Dedifferentiated amniotic fluid mesenchymal stem cell (primary cell): ENCODE measurements at regions not wholly inside any gene's neighbourhood (a gene's known extent, or its start where the extent isn't known, plus 50 kb on each side); places are given as distances from the start of the nearest gene placed in this dataset.

ENCODE experiments used
- DNase-seq: peaks from one replicate; pipeline ENCODE4 v3.0.0-alpha.2; 2016; ENCODE audit errors: extremely low spot score

DNA sequence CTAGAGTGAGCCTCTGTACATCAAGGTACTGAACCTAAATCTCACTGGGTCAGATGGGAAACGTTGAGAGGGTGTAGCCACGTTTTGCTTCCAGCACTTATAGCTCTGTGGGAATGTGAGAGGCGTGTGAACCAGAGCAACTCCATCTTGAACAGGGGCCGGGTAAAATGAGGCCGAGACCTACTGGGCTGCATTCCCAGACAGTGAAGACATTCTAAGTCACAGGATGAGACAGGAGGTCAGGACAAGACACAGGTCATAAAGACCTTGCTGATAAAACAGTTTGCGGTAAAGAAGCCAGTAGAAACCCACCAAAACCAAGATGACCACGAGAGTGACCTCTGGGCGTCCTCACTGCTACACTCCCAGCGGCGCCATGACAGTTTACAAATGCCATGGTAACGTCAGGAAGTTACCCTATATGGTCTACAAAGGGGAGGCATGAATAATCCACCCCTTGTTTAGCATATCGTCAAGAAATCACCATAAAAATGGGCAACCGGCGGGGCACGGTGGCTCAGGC is 63.4 kb upstream of the NCOR2 start:
- no peak for DNase-seq

DNA sequence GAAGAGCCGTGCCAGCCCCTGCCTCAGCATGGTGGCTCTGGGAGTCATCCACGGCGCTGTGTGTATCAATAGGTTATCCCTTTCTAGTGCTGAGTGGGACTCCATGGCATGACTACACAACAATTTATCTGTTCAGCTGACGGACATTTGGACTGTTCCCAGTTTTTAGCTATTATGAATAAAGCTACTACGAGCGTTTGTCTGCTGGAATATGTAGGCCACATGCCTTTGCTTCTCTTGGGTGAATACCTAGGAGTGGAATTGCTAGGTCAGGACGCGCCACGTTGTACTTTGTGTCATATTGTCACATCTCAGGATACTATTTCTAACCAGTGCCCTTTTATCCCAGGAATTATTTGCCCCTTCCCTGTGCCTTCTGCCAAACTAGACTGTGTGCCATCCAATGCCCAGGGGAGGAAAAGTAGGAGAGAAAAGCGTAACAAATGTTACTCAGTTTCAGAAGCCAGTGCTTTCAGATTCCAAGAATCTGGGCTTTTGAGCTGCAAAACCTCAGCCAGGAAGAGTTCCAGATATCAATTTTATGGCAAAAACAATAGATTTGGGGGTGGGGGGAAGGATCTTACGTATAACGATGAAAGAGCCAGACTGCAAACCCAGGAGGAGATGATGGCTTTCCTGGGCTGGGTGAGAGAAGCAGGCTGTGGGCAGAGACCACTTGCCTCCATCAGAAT is 62.5 kb upstream of the NCOR2 start:
- DNase-seq: no peak

DNA sequence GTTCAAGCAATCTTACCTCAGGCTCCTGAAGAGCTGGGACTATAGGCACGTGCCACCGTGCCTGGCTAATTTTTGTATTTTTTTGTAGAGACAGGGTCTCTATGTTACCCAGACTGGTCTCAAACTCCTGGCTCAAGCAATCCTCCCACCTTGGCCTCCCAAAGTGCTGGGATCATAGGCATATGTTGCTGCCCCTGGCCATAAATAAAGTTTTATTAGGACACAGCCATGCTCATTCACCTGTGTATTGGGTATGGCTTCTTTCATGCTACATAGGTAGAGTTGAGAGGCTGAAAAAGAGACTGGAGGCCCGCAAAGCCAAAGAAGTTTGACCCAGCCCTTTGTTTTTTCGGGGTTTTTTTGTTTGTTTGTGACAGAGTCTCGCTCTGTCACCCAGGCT is 61.7 kb upstream of the NCOR2 start:
- DNase-seq: no peak

DNA sequence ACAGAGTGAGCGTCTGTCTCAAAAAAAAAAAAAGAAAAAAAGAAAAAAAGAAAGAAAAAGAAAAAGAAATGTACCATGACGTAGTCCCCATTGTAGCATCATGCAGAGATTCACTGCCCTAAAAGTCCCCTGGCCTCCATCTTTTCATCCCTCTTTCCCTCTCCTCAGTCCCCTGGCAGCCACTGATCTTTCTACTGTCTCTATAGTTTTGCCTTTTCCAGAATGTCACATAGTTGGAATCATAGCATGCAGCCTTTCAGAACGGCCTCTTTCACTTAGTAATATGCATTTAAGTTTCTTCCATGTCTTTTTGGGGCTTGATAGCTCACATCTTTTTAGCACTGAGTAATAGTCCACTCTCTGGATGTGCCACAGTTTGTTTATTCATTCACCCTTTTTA is 60.5 kb upstream of the NCOR2 start:
- DNase-seq: no peak

DNA sequence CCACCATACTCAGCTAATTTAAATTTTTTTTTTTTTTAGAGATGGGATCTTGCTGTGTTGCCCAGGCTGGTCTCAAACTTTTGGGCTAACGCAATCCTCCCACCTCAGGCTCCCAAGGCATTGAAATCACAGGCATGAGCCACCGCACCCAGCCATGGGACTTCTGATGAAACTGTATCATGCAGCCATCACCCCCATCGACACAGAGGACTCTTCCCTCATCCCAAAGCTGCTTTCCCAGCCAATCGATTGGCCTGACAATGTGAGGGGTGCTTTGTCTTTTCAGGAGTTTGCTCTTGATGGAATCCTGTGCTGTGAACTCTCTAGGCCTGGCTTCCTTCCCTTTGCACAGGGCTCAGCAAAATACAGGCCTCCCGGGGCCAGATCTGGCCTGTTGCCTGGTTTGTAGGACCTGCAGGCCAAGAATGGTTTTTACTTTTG is 59.6 kb upstream of the NCOR2 start:
- DNase-seq: no peak

DNA sequence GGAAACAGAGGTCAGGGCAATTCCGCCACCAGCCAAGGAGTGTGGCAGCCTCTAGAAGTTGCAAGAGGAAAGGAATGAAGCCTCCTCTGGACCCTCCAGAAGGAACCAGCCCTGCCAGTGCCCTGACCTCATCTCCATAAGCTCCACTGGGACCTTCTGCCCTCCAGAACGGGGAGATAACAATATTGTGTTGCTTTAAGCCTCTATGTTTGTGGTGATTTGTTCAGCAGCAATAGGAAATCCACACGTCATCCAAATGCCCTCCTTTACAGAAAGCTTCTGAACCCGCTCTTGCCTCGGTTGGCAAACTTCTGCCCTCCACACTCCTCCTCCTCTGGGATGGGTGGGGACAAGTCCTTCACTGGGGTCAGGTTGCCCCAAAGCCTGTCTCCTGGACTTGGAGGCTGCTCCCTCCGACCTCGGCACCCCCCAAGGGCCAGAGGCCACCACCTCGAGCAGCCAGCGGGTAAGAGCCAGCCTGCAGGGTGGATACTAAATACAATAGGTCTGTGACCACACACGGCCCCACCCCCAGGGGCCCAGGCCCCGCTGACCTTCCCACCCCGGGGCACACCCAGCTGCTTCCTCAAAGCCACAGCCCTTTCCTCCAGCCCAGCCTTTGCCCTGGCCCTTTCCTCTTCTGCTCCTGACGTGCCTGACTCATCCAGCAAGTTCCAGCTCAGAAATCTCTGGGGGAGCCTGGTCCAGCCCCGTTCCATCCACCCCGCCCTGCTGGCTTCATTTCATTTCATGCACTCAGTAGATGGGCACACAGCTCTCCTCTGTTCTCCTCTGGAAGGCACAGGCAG is 58.7 kb upstream of the NCOR2 start:
- peak; percentile 57 for DNase-seq

DNA sequence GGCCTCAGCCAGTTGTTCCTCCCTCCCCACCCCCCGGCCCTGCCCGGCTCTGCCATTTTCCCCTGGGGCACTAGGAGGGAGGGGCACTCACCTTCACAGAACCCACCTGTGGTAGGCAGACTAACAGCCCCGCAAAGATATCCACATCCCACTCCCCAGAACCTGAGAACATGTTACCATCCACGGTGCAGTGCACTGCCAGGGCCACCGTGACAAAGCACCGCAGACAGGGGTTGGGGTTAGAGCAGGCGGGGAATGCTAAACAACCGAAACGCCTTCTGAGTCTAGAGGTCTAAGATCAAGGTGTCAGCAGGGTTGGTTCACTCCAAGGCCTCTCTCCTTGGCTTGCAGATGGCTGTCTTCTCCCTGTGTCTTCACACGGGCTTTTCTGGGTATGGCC is 57.4 kb upstream of the NCOR2 start:
- DNase-seq: no peak

DNA sequence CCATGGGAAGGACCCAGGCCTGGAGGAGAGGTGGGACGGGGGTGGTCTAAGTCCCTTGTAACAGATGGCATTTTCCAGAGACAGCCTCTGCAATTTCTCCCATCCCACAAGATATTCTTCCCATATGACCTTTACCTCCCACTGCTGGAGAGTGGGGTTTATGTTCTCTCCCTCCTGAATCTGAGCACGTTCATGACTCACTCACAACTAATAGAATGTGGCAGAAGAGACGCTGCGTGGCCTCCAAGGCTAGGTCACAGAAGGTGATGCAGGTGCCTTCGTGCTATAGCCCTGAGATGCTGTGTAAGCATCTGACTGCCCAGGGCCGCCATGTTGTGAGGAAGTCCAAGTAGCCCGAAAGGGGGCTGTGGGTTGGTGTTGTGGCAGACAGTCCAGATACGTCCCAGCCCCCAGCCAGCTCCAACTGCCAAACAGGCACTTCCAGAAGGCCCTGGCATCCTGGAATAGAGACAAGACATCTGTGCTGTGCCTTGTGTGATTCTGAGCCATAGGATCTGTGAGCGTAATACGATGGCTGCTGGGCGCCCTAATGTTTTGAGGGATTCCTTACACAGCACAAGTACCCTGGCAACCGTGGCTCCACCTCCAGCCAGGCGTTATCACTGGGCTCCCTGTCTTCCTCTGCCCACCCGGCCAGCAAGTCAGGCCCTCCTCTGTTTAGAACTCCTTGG is 56.1 kb upstream of the NCOR2 start:
- no peak for DNase-seq

DNA sequence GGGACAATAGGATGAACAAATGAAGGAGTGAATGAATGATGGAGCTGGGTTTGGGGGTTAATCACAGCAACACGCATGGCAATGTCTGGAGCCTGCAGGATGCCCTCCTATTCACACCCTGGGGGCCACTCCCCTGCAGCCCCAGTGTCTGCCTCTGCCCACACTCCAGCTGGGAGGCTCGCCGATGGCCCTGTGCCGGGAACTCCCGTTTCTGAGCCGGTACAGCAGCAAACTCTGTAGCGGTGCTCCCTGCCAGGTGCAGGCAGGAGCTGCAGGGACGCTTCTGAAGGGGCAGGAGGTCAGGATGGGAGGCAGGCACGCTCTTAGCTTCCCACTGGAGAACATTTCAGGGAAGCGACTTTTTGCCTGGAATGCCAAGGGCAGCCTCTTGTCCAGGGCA is 55.4 kb upstream of the NCOR2 start:
- DNase-seq: no peak

DNA sequence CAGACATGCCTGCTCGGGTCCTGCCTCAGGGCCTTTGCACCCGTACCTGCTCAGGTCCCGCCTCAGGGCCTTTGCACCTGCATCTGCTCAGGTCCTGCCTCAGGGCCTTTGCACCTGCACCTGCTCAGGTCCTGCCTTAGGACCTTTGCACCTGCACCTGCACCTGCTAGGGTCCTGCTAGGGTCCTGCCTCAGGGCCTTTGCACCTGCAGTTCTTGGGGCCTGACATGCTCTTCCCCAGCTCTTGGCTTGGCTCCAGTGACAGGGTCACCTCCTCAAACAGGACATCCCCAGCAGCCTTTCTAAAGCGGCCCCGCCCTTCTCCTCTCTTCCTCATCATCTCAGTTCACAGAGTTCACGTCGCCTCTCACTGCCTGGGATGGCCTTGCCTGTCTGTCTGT is 54.9 kb upstream of the NCOR2 start:
- no peak for DNase-seq

DNA sequence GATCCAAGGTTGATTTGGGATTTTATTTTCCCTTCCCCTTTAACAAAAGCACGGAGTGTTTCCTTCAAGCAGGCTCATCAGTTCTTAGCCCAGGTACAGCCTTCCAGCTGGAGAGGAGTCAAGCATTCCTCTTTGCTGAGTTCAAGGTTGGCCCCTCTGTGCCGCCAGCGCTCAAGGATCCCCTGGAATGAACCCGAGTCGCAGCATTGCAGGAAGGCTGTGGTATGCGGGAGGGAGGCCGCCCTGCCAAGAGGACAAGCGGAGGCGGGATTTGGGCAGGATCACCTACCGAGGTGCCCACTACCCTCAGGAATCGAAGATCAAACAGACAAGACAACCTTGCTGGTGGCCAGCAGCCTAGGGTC is 53.9 kb upstream of the NCOR2 start:
- DNase-seq: no peak

DNA sequence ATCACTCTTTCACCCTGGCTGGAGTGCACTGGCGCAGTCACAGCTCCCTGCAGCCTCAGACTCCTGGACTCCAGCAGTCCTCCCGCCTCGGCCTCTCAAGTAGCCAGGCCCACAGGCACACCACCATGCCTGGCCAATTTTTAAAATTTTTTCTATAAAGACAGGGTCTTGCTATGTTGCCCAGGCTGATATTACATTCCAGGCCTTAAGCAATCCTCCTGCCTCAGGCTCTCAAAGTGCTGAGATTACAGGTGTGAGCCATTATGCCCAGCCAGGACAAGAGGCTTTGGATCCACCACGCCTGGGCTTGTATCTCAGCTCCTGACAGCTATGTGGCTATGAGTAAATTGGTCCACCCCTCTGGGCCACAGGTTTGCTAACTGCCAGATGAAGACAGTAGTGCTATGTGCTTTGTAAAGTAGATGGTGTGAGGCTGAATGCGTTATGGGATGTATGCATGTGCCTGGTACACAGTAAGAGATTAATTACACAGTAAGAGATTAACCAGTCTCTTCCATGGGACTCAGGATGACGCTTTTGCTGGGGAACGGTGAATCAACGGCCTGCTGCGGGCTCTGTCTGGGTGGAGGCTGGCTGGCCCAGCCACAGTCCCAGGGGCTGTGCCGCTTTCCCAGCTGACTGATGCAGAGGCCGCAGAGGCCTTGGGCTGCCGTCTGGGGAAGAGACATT is 53.3 kb upstream of the NCOR2 start:
- DNase-seq: no peak

DNA sequence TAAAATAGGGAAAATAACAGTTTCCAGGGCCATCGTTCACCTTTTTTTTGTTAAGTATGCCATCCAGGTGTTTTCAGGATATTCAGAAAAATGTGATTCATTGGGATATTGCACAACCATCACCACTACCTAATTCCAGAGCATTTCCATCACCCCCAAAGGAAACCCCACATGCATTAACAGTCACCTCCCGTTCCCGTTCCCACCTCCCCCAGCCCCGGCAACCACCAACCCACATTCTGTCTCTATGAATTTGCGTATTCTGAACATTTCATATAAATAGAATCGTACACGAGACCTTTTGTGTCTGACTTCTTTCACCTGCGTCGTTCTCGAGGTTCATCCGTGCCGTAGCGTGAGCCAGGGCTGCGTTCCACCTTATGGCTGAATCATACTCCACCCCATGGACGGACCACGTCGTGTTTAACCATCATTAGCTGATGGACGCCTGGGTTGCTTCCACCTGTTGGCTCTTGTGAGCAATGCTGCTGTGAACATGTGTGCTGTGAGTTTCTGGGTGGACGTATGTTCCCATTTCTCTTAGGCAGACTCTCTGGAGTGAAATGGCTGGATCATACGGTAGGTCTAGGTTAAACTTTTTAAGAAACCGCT is 51.0 kb upstream of the NCOR2 start:
- no peak for DNase-seq

DNA sequence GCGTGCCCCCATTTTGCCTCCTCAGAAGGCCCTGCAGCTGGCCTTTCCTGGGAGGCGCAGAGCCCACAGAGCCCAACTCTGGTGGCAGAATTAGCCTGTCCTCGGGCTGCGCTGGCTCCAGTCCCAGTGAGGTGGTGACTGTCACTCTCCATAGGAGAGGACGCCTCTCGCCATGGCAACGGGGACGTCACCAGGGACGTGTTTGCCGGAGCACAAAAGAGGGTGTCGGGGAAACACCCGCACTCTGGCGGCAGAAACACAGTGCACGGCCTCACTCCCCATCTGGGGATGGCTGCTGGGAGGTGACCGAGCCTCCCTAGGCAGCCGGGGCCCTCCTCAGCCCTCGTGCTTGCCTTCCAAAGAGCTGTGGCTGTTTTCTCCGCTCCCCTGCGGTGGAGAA is 50.2 kb upstream of the NCOR2 start:
- no peak for DNase-seq
